ENCODE measurements at regions not wholly inside any gene's neighbourhood (a gene's known extent, or its start where the extent isn't known, plus 50 kb on each side); places are given as distances from the start of the nearest gene placed in this dataset.
"Not testable (repeated sequence)": the region's sequence is repeated elsewhere in the genome, so short reads cannot be mapped to it uniquely, and the experiment has no call there.

- DNase-seq = no peak
Measured at GRCh38 chr5:125912028-125912427, 511.2 kb upstream of the GRAMD2B start.

GRCh38 chr5:125913200-125913599, 510.0 kb upstream of the GRAMD2B start:
- no peak for DNase-seq

GRCh38 chr5:125914471-125914870, 508.7 kb upstream of the GRAMD2B start:
- DNase-seq = no peak

- not testable (repeated sequence) for DNase-seq
Measured at GRCh38 chr5:125923958-125924357, 499.3 kb upstream of the GRAMD2B start.

GRCh38 chr5:125926172-125926571, 497.0 kb upstream of the GRAMD2B start:
- DNase-seq = no peak

GRCh38 chr5:125928663-125929062, 494.5 kb upstream of the GRAMD2B start:
- DNase-seq = no peak

DNA sequence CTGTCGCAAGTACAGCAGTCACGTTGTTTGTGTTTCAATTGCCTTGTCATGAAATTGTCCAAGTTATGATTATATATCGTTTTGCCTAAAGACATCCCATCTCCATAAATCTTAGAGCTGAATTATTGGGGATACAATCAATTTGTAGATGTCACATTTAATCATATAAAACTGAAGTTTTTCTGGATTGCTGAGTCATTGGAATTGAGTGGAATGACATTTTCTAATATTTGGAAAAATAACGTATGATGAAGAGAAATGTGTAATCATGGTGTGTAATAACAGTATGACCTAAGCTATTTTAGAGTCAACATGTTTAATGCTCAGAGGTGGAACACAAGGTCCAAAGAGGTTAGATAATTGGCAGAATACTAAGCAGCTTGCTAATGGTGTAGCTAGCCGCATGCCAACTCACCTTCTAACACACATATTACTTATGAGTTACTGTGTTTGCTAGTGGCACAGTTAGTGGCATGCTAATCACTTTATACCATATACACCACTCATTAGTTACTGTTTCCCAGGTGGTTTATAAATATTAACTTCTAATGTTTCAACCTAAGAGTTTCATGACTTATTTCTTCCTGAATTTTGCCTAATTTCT, 473.1 kb upstream of the GRAMD2B start:
- DNase-seq = no peak

DNA sequence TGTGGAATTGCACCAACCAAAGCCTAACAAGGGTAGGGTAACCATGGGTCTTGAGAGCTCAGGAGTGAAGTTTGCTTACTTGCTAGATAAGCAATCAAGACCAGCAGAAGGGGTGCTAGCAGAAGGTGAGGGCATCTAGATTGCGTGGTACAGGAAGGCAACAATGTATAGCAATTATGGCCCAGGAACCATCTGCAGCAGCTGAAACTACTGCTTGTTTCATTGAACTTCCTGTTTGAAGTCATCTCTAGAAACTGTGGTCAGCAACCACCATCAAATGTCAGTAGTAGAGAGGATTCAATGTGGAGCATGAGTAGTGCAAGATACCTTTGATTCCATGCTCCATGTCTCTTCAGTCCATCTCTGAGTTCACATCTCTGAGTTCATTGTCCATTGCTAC, 462.1 kb upstream of the GRAMD2B start:
- DNase-seq = no peak

DNA sequence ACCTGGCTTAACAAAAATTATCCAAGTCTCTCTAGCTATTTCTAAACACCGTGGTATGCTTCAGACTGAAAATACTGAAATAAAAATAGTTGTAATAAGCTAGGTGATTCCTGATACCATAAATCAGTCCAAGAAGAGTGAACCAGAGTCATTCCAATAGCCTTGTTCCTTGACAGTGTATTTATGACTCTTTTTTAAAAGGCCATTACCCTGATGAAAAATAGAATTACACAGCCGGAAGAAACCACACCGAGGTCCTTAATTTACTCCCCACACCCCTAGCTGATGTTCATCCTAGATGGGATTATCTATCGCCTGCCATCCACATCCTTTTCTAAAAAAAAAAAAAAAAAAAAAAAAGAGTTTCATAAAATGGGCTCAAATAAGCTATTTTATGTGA, 457.6 kb upstream of the GRAMD2B start:
- DNase-seq = no peak

- no peak for DNase-seq
Measured at GRCh38 chr5:125967576-125967975, 455.6 kb upstream of the GRAMD2B start.

- no peak for DNase-seq
Measured at GRCh38 chr5:125969011-125969813, 454.0 kb upstream of the GRAMD2B start.

GRCh38 chr5:125969814-125970171, 453.4 kb upstream of the GRAMD2B start:
- no peak for DNase-seq

- no peak for DNase-seq
Measured at GRCh38 chr5:125970631-125971307, 452.4 kb upstream of the GRAMD2B start.

DNA sequence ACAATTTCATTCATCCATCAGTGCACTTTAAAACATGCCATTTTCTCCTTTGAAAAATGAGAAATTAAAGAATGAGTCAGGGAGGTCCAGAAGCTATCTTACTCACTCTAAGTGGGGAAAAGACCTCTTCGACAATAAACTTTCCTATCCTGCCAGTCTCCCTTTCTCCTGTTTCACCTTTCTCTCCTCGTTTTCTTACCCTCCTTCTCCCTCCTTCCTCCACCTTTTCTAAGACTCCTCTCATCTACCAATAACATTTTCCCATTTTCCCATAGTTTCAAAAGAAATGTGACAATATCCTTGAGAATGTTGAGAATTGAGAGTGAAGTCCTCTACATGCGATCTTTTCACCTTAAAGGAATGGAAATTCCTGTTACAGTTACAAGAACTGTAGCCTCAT, 450.5 kb upstream of the GRAMD2B start:
- no peak for DNase-seq

GRCh38 chr5:125974679-125975078, 448.5 kb upstream of the GRAMD2B start:
- no peak for DNase-seq

- no peak for DNase-seq
Measured at GRCh38 chr5:125976421-125977000, 446.7 kb upstream of the GRAMD2B start.

GRCh38 chr5:125978015-125978414, 445.2 kb upstream of the GRAMD2B start:
- no peak for DNase-seq

DNA sequence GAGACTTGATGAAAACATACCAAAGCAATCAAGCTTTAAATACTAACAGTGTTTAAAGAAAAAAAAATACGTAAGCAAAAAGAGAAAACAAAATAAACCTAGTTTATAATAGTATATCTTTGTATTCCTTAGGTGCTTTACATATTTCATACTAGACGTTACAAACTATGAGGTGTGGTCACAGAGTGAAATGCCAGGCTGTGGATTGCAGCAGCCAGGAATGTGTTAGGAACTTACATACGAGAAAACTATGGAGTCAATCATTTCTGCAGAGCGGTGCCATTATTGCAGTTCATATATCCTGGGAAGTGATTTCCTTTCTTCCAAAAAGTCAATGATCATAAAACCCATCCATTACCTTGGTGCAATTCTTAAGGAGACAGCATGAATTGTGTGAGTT, 443.6 kb upstream of the GRAMD2B start:
- no peak for DNase-seq

GRCh38 chr5:125981016-125981415, 442.2 kb upstream of the GRAMD2B start:
- no peak for DNase-seq

GRCh38 chr5:125987677-125988255, 435.4 kb upstream of the GRAMD2B start:
- no peak for DNase-seq

DNA sequence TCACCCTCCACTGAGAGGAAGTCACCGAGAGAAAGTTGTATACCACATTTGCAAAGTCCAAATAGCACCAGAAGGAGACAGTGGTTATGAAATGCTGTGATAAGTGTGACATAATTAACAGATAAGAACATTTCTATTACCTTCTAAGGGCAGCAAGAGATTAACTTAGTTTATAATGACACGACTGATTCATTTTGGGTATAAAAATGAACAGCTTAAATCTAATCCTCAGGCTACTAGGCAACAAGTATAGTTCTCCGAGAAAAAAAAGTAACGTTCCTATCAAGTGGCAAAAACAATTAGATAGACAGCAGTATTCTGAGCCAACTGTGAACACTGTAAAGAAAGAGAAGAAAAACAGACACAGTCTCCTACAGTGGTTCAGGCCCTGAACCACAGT, 431.2 kb upstream of the GRAMD2B start:
- no peak for DNase-seq

GRCh38 chr5:125999271-126000030, 423.8 kb upstream of the GRAMD2B start:
- DNase-seq = not testable (repeated sequence)

- no peak for DNase-seq
Measured at GRCh38 chr5:126000507-126000906, 422.7 kb upstream of the GRAMD2B start.
